ENCODE measurements at regions not wholly inside any gene's neighbourhood (a gene's known extent, or its start where the extent isn't known, plus 50 kb on each side); places are given as distances from the start of the nearest gene placed in this dataset.

- no peak for DNase-seq (ENCODE audit: low read depth)
- no peak overlapping the region for H3K4me3 ChIP-seq (ENCODE audit: low read depth, low read length)
- no peak for TF ChIP-seq CTCF (conservative IDR thresholded peaks at IDR 0.05; ENCODE audit: low read depth, low read length)
Measured at GRCh38 chr18:39527465-39527864, 1961.9 kb upstream of the CELF4 start.

- no peak overlapping the region for H3K4me3 ChIP-seq (ENCODE audit: low read depth, low read length)
- no peak for TF ChIP-seq CTCF (conservative IDR thresholded peaks at IDR 0.05; ENCODE audit: low read depth, low read length)
- peak; percentile 1 for DNase-seq (ENCODE audit: low read depth)
Measured at GRCh38 chr18:39524370-39524769, 1958.8 kb upstream of the CELF4 start.

GRCh38 chr18:39523281-39523680, 1957.7 kb upstream of the CELF4 start:
- DNase-seq (ENCODE audit: low read depth), result peak; percentile 45
- H3K4me3 ChIP-seq (ENCODE audit: low read depth, low read length), result no peak overlapping the region
- no peak for TF ChIP-seq CTCF (conservative IDR thresholded peaks at IDR 0.05; ENCODE audit: low read depth, low read length)

- no peak for TF ChIP-seq CTCF (conservative IDR thresholded peaks at IDR 0.05; ENCODE audit: low read depth, low read length)
- DNase-seq (ENCODE audit: low read depth), result peak; percentile 2
- H3K4me3 ChIP-seq (ENCODE audit: low read depth, low read length), result no peak overlapping the region
Measured at GRCh38 chr18:39521164-39521563, 1955.6 kb upstream of the CELF4 start.

- no peak for TF ChIP-seq CTCF (conservative IDR thresholded peaks at IDR 0.05; ENCODE audit: low read depth, low read length)
- H3K4me3 ChIP-seq (ENCODE audit: low read depth, low read length), result no peak overlapping the region
- DNase-seq (ENCODE audit: low read depth), result no peak
Measured at GRCh38 chr18:39519741-39520140, 1954.1 kb upstream of the CELF4 start.

- no peak for TF ChIP-seq CTCF (conservative IDR thresholded peaks at IDR 0.05; ENCODE audit: low read depth, low read length)
- DNase-seq (ENCODE audit: low read depth), result no peak
- no peak overlapping the region for H3K4me3 ChIP-seq (ENCODE audit: low read depth, low read length)
Measured at GRCh38 chr18:39515299-39515698, 1949.7 kb upstream of the CELF4 start.

- DNase-seq (ENCODE audit: low read depth), result peak; percentile 23
- no peak for TF ChIP-seq CTCF (conservative IDR thresholded peaks at IDR 0.05; ENCODE audit: low read depth, low read length)
- no peak overlapping the region for H3K4me3 ChIP-seq (ENCODE audit: low read depth, low read length)
Measured at GRCh38 chr18:39513186-39513585, 1947.6 kb upstream of the CELF4 start.
